H9 (cell line): ENCODE measurements at regions not wholly inside any gene's neighbourhood (a gene's known extent, or its start where the extent isn't known, plus 50 kb on each side); places are given as distances from the start of the nearest gene placed in this dataset.

Experiments used
- DNase-seq: peaks from one replicate; pipeline ENCODE4 v3.0.0-alpha.2; 2017
- H2AFZ ChIP-seq: one replicate; pipeline ENCODE4 v1.6.1; 2013; ENCODE audit warnings: mild to moderate bottlenecking, low read length, control low read depth, moderate library complexity
- H2AK5ac ChIP-seq: 2 replicates; pipeline ENCODE4 v1.6.1; 2013; ENCODE audit warnings: low read length, control low read depth, mixed read lengths; ENCODE audit not compliant: insufficient read length
- H2BK120ac ChIP-seq: one replicate; pipeline ENCODE4 v1.6.1; 2013; ENCODE audit warnings: low read depth, mild to moderate bottlenecking, low read length, control low read depth, inconsistent platforms; ENCODE audit not compliant: poor library complexity, severe bottlenecking
- H2BK12ac ChIP-seq: 2 replicates; pipeline ENCODE4 v1.6.1; 2013; ENCODE audit warnings: low read length, control low read depth, mixed read lengths, low read depth; ENCODE audit not compliant: insufficient read length
- H2BK15ac ChIP-seq: 2 replicates; pipeline ENCODE4 v1.6.1; 2013; ENCODE audit warnings: low read depth, low read length, control low read depth
- H2BK20ac ChIP-seq: one replicate; pipeline ENCODE4 v1.6.1; 2013; ENCODE audit warnings: low read depth, mild to moderate bottlenecking, low read length, control low read depth, inconsistent platforms; ENCODE audit not compliant: poor library complexity, severe bottlenecking
- H2BK5ac ChIP-seq: 2 replicates; pipeline ENCODE4 v1.6.1; 2013; ENCODE audit warnings: low read length, control low read depth, mixed read lengths; ENCODE audit not compliant: insufficient read length
- H3K14ac ChIP-seq: 2 replicates; pipeline ENCODE4 v1.6.1; 2013; ENCODE audit warnings: low read length, control low read depth; ENCODE audit not compliant: insufficient read depth
- H3K18ac ChIP-seq: 2 replicates; pipeline ENCODE4 v1.6.1; 2013; ENCODE audit warnings: low read depth, mild to moderate bottlenecking, mixed read lengths, low read length, control low read depth; ENCODE audit not compliant: insufficient read length
- H3K23ac ChIP-seq: 2 replicates; pipeline ENCODE4 v1.6.1; 2013; ENCODE audit warnings: low read length, control low read depth, mixed read lengths, low read depth; ENCODE audit not compliant: insufficient read length
- H3K23me2 ChIP-seq: 2 replicates; pipeline ENCODE4 v1.6.1; 2013; ENCODE audit warnings: low read depth, mild to moderate bottlenecking, mixed read lengths, low read length, control low read depth; ENCODE audit not compliant: insufficient read length, poor library complexity, severe bottlenecking
- H3K27ac ChIP-seq: 2 replicates; pipeline ENCODE4 v1.5.1; 2013; ENCODE audit warnings: low read length, control low read depth, mixed read lengths, low read depth; ENCODE audit not compliant: insufficient read length
- H3K27me3 ChIP-seq: 2 replicates; pipeline ENCODE4 v1.6.1; 2013; ENCODE audit warnings: low read length, control low read depth, inconsistent platforms; ENCODE audit not compliant: insufficient read depth
- H3K4ac ChIP-seq: 2 replicates; pipeline ENCODE4 v1.6.1; 2013; ENCODE audit warnings: low read depth, mild to moderate bottlenecking, control low read depth, inconsistent platforms, low read length, moderate library complexity
- H3K4me1 ChIP-seq: 2 replicates; pipeline ENCODE4 v1.6.1; 2013; ENCODE audit warnings: low read length, control low read depth, inconsistent platforms; ENCODE audit not compliant: insufficient read depth
- H3K4me2 ChIP-seq: 2 replicates; pipeline ENCODE4 v1.6.1; 2013; ENCODE audit warnings: low read length, control low read depth, mixed read lengths; ENCODE audit not compliant: insufficient read length, insufficient read depth
- H3K56ac ChIP-seq: 2 replicates; pipeline ENCODE4 v1.6.1; 2013; ENCODE audit warnings: low read depth, mild to moderate bottlenecking, mixed read lengths, low read length, control low read depth; ENCODE audit not compliant: insufficient read length
- H3K79me1 ChIP-seq: 2 replicates; pipeline ENCODE4 v1.6.1; 2013; ENCODE audit warnings: low read depth, mild to moderate bottlenecking, moderate library complexity, low read length, control low read depth, inconsistent platforms; ENCODE audit not compliant: insufficient read depth, poor library complexity, severe bottlenecking
- H3K79me2 ChIP-seq: 2 replicates; pipeline ENCODE4 v1.6.1; 2013; ENCODE audit warnings: low read length, control low read depth, inconsistent platforms; ENCODE audit not compliant: insufficient read depth
- H3K9ac ChIP-seq: 2 replicates; pipeline ENCODE4 v1.6.1; 2013; ENCODE audit warnings: low read length, control low read depth, mixed read lengths; ENCODE audit not compliant: insufficient read length; ENCODE audit errors: extremely low read depth
- H3K9me3 ChIP-seq: one replicate; pipeline ENCODE4 v1.6.1; 2013; ENCODE audit warnings: low read depth, low read length, inconsistent platforms; ENCODE audit not compliant: control insufficient read depth
- H3T11ph ChIP-seq: one replicate; pipeline ENCODE4 v1.6.1; 2013; ENCODE audit warnings: mild to moderate bottlenecking, low read length, control low read depth, inconsistent platforms
- H4K20me1 ChIP-seq: one replicate; pipeline ENCODE4 v1.6.1; 2013; ENCODE audit not compliant: control insufficient read depth, insufficient read length, insufficient read depth
- H4K5ac ChIP-seq: 2 replicates; pipeline ENCODE4 v1.6.1; 2013; ENCODE audit warnings: low read depth, mild to moderate bottlenecking, mixed read lengths, low read length, control low read depth; ENCODE audit not compliant: insufficient read length
- H4K8ac ChIP-seq: replicated peaks from 2 replicates; pipeline ENCODE4 v1.6.1; 2013; ENCODE audit warnings: low read length, control low read depth, mixed read lengths, low read depth; ENCODE audit not compliant: insufficient read length
- H4K91ac ChIP-seq: 2 replicates; pipeline ENCODE4 v1.6.1; 2013; ENCODE audit warnings: low read depth, mild to moderate bottlenecking, moderate library complexity, mixed read lengths, low read length, control low read depth; ENCODE audit not compliant: insufficient read length
- H3K27ac Mint-ChIP-seq, 3 experiments: 2 replicates in 2 of 3; 3 replicates in 1 of 3; pipeline ENCODE4 v1.8.0; 2020 to 2021; ENCODE audit warnings: mixed read lengths in 3 of 3, mild to moderate bottlenecking in 1 of 3, moderate library complexity in 1 of 3
- H3K27me3 Mint-ChIP-seq: 2 replicates; pipeline ENCODE4 v1.8.0; 2021; ENCODE audit warnings: low read depth, mild to moderate bottlenecking, moderate library complexity, mixed read lengths
- H3K36me3 Mint-ChIP-seq, 3 experiments: 2 replicates in 2 of 3; 3 replicates in 1 of 3; pipeline ENCODE4 v1.8.0; 2020 to 2021; ENCODE audit warnings: low read depth in 3 of 3, mixed read lengths in 3 of 3; ENCODE audit not compliant: insufficient read depth in 1 of 3
- H3K4me1 Mint-ChIP-seq, 2 experiments: 2 replicates each; pipeline ENCODE4 v1.8.0; 2020; ENCODE audit warnings: mixed read lengths in 2 of 2
- H3K4me3 Mint-ChIP-seq, 2 experiments: 2 replicates in 1 of 2; 3 replicates in 1 of 2; pipeline ENCODE4 v1.8.0; 2020 to 2021; ENCODE audit warnings: mild to moderate bottlenecking in 2 of 2, mixed read lengths in 2 of 2, moderate library complexity in 1 of 2
- H3K9me3 Mint-ChIP-seq, 2 experiments: 2 replicates in 1 of 2; 3 replicates in 1 of 2; pipeline ENCODE4 v1.8.0; 2020; ENCODE audit warnings: mild to moderate bottlenecking in 2 of 2, mixed read lengths in 2 of 2, moderate library complexity in 1 of 2
- CTCF ChIP-seq: fragments of 200-600 bp; sonication (generic); conservative IDR thresholded peaks from 3 replicates; pipeline ENCODE4 v1.8.0; 2021; ENCODE audit warnings: antibody characterized with exemption, mild to moderate bottlenecking
- WGBS: extraction: QIAGEN DNeasy Blood & Tissue Kit; methylation state at CpG from one replicate; pipeline ENCODE4 v1.1.7; 2013; ENCODE audit warnings: missing lambda C conversion rate, low lambda C conversion rate, mixed read lengths; ENCODE audit not compliant: insufficient read length; ENCODE audit errors: extremely low coverage; 5-methylcytosine and 5-hydroxymethylcytosine counted together

DNA sequence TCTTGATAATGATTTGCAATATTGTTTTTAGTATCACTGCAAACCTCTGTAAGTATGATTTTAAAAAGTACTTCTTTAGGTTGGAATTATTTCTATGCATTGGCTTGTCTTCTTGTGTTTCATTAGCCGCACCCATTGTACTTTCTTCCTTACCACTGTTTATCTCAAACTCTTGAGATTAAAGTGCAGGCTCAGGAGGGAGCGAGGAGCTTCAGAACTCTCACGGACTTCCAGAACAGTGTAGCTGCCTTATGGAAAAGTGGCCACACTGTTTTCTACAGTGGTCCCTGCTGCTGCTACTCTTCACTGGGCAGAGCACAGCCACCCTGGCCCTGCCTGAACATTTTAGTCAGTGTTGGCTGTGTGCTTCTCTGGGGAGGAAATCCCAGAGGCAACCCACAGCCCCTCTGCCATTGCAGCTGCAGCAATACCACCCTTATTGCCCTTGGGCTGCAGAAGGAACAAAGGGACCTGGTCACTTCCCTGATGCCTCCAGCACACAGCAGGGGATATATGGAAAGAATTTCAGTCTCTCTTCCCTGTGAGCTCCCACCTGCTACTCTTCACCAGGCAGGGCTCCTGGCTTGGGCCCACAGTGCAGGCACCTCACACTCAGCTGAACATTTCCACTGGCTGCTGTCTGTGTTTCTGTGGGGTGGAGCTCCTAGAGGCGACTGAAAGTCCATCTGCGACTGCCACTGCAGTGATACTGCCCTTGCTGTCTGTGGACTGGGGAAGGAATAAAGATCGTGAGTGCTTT, 91.7 kb upstream of the MAP3K4 start:
- H3K27ac ChIP-seq, result no peak overlapping the region
- TF ChIP-seq CTCF, result no peak
- no peak overlapping the region for H3T11ph ChIP-seq
- H3K27me3 ChIP-seq, result no peaks in the 10 kb centered on the region
- H3K14ac ChIP-seq, result no peak overlapping the region
- H4K5ac ChIP-seq, result no peak overlapping the region
- no peak overlapping the region for H4K91ac ChIP-seq
- H3K79me2 ChIP-seq, result no peaks in the 10 kb centered on the region
- Mint-ChIP-seq H3K9me3 (no peaks in the 10 kb centered on the region), H3K4me1 (peaks cover 21 to 23% of the 10 kb centered on the region in 2 experiments), H3K27ac (no peak overlapping the region), H3K4me3 (no peak overlapping the region), H3K36me3 (no peaks in the 10 kb centered on the region), H3K27me3 (no peaks in the 10 kb centered on the region; the same call in 1 of the 2 replicates)
- no peak overlapping the region for H2BK20ac ChIP-seq
- H3K4me1 ChIP-seq, result no peaks in the 10 kb centered on the region; the same call in 1 of the 2 replicates
- no peaks in the 10 kb centered on the region for H3K9me3 ChIP-seq
- no peak overlapping the region for H2BK12ac ChIP-seq
- no peak overlapping the region for H2BK120ac ChIP-seq
- no peaks in the 10 kb centered on the region for H3K79me1 ChIP-seq
- H3K23ac ChIP-seq, result no peak overlapping the region
- H3K4ac ChIP-seq, result no peak overlapping the region
- no CpG with 5 or more reads among the region's 6 CpGs for WGBS
- H2AFZ ChIP-seq, result no peak overlapping the region
- no peak overlapping the region for H2AK5ac ChIP-seq
- H2BK15ac ChIP-seq, result no peak overlapping the region
- H3K23me2 ChIP-seq, result no peaks in the 10 kb centered on the region
- H3K56ac ChIP-seq, result no peak overlapping the region
- no peak overlapping the region for H3K4me2 ChIP-seq
- no peak overlapping the region for H3K18ac ChIP-seq
- DNase-seq, result peak; percentile 56
- no peak overlapping the region for H3K9ac ChIP-seq
- no peak overlapping the region for H2BK5ac ChIP-seq
- no peaks in the 10 kb centered on the region for H4K20me1 ChIP-seq
- no peak overlapping the region for H4K8ac ChIP-seq
